Right atrium auricular region (tissue), 2 donors: ENCODE measurements at regions not wholly inside any gene's neighbourhood (a gene's known extent, or its start where the extent isn't known, plus 50 kb on each side); places are given as distances from the start of the nearest gene placed in this dataset.

ENCODE experiments used
- DNase-seq: peaks from one replicate; pipeline ENCODE4 v3.0.0-alpha.2; 2019; ENCODE audit warnings: low spot score
- H3K27ac ChIP-seq, 2 donors: fragments of 200-600 bp; sonication (generic); 1 replicate in 1 of 2; 2 replicates in 1 of 2; pipeline ENCODE4 v1.5.1; 2016 to 2019
- H3K27me3 ChIP-seq, 2 donors: fragments of 200-600 bp; sonication (generic); one replicate each; pipeline versions ENCODE4 v1.5.1 to v1.6.0; 2017 to 2019
- H3K36me3 ChIP-seq: fragments of 200-600 bp; sonication (generic); one replicate; pipeline ENCODE4 v1.5.1; 2016
- H3K4me1 ChIP-seq, 2 donors: fragments of 200-600 bp; sonication (generic); one replicate each; pipeline versions ENCODE4 v1.5.1 to v1.6.0; 2017 to 2019
- H3K4me3 ChIP-seq, 2 donors: fragments of 200-600 bp; sonication (generic); 1 replicate in 1 of 2; 2 replicates in 1 of 2; pipeline ENCODE4 v1.5.1; 2017 to 2019; ENCODE audit warnings: mild to moderate bottlenecking in 1 of 2, moderate library complexity in 1 of 2
- H3K9me3 ChIP-seq, 2 donors: fragments of 200-600 bp; sonication (generic); one replicate each; pipeline ENCODE4 v1.5.1; 2019
- CTCF ChIP-seq, 2 donors: fragments of 200-600 bp; sonication (generic); IDR thresholded peaks; one replicate each; pipeline ENCODE4 v1.5.1; 2019; ENCODE audit warnings: antibody characterized with exemption in 2 of 2

GRCh38 chr3:194536871-194537637 lies 50.3 kb upstream of the ATP13A3 start:
- H3K4me1 ChIP-seq, result peaks cover 0 to 22% of the 10 kb centered on the region in 2 donors
- peak overlapping the region; percentile 52 to 67 for H3K27ac ChIP-seq
- TF ChIP-seq CTCF (IDR thresholded peaks at IDR 0.05), result no peak
- no peak overlapping the region for H3K4me3 ChIP-seq
- peaks cover 0 to 9% of the 10 kb centered on the region in 2 donors for H3K9me3 ChIP-seq
- DNase-seq, result no peak
- no peaks in the 10 kb centered on the region for H3K36me3 ChIP-seq
- H3K27me3 ChIP-seq, result no peaks in the 10 kb centered on the region
